GM19043 (cell line): ENCODE measurements at regions not wholly inside any gene's neighbourhood (a gene's known extent, or its start where the extent isn't known, plus 50 kb on each side); places are given as distances from the start of the nearest gene placed in this dataset.

ENCODE experiments used
- ATAC-seq: cut with Tn5 transposase; IDR thresholded peaks from one replicate; pipeline ENCODE4 v1.9.1; 2021; ENCODE audit warnings: low read depth; ENCODE audit not compliant: unreplicated experiment

- no peak for ATAC-seq
Observed at GRCh38 chr4:163857903-163858302, 363.4 kb downstream of the TMA16 start.

- no peak for ATAC-seq
Observed at GRCh38 chr4:163858515-163858914, 364.0 kb downstream of the TMA16 start.

- no peak for ATAC-seq
Observed at GRCh38 chr4:163863082-163863481, 368.6 kb downstream of the TMA16 start.

- no peak for ATAC-seq
Observed at GRCh38 chr4:163865010-163865409, 370.5 kb downstream of the TMA16 start.

GRCh38 chr4:163866728-163867315 lies 372.3 kb downstream of the TMA16 start:
- no peak for ATAC-seq

GRCh38 chr4:163868445-163868844 lies 374.0 kb downstream of the TMA16 start:
- no peak for ATAC-seq

GRCh38 chr4:163871078-163871477 lies 376.6 kb downstream of the TMA16 start:
- ATAC-seq = no peak

- no peak for ATAC-seq
Observed at GRCh38 chr4:163875327-163875726, 380.8 kb downstream of the TMA16 start.

- ATAC-seq = no peak
Observed at GRCh38 chr4:163878336-163879121, 384.0 kb downstream of the TMA16 start.

GRCh38 chr4:163892417-163892816 lies 397.9 kb downstream of the TMA16 start:
- ATAC-seq = no peak

- ATAC-seq = no peak
Observed at GRCh38 chr4:163895378-163896005, 401.0 kb downstream of the TMA16 start.

- ATAC-seq = no peak
Observed at GRCh38 chr4:163901319-163901718, 406.8 kb downstream of the TMA16 start.

GRCh38 chr4:163902417-163902816 lies 407.9 kb downstream of the TMA16 start:
- ATAC-seq = no peak

GRCh38 chr4:163911891-163912290 lies 417.4 kb downstream of the TMA16 start:
- no peak for ATAC-seq

GRCh38 chr4:163913571-163913970 lies 419.1 kb downstream of the TMA16 start:
- ATAC-seq = no peak

GRCh38 chr4:163915896-163916295 lies 421.4 kb downstream of the TMA16 start:
- no peak for ATAC-seq

GRCh38 chr4:163920426-163920825 lies 425.9 kb downstream of the TMA16 start:
- no peak for ATAC-seq

- ATAC-seq = no peak
Observed at GRCh38 chr4:163922302-163922701, 427.8 kb downstream of the TMA16 start.

- no peak for ATAC-seq
Observed at GRCh38 chr4:163923092-163923491, 428.6 kb downstream of the TMA16 start.

- no peak for ATAC-seq
Observed at GRCh38 chr4:163930086-163930485, 435.6 kb downstream of the TMA16 start.

GRCh38 chr4:163932504-163932903 lies 438.0 kb downstream of the TMA16 start:
- no peak for ATAC-seq

- no peak for ATAC-seq
Observed at GRCh38 chr4:163939597-163939996, 445.1 kb downstream of the TMA16 start.
